Type B pancreatic cell (in vitro differentiated cells): ENCODE measurements at regions not wholly inside any gene's neighbourhood (a gene's known extent, or its start where the extent isn't known, plus 50 kb on each side); places are given as distances from the start of the nearest gene placed in this dataset.

ENCODE experiments used
- DNase-seq: peaks from one replicate; pipeline ENCODE4 v3.0.0; 2021; ENCODE audit warnings: mixed read lengths; ENCODE audit not compliant: unreplicated experiment; ENCODE audit errors: extremely low spot score
- H3K27ac Mint-ChIP-seq: 2 replicates; pipeline ENCODE4 v1.8.0; 2021; ENCODE audit warnings: mild to moderate bottlenecking, mixed read lengths
- H3K27me3 Mint-ChIP-seq: 2 replicates; pipeline ENCODE4 v1.8.0; 2021; ENCODE audit warnings: mixed read lengths
- H3K36me3 Mint-ChIP-seq: 2 replicates; pipeline ENCODE4 v1.8.0; 2021; ENCODE audit warnings: mixed read lengths
- H3K4me1 Mint-ChIP-seq: one replicate; pipeline ENCODE4 v1.8.0; 2021; ENCODE audit warnings: mixed read lengths; ENCODE audit not compliant: unreplicated experiment
- H3K4me3 Mint-ChIP-seq: 2 replicates; pipeline ENCODE4 v1.8.0; 2021; ENCODE audit warnings: mild to moderate bottlenecking, mixed read lengths
- H3K9me3 Mint-ChIP-seq: 2 replicates; pipeline ENCODE4 v1.8.0; 2021; ENCODE audit warnings: mixed read lengths
- TF ChIP-seq, protein P1 (sequence below): fragments of 200-600 bp; sonication (generic); conservative IDR thresholded peaks from 2 replicates; pipeline ENCODE4 v1.5.0; 2021; ENCODE audit warnings: antibody characterized with exemption, mild to moderate bottlenecking

DNA sequence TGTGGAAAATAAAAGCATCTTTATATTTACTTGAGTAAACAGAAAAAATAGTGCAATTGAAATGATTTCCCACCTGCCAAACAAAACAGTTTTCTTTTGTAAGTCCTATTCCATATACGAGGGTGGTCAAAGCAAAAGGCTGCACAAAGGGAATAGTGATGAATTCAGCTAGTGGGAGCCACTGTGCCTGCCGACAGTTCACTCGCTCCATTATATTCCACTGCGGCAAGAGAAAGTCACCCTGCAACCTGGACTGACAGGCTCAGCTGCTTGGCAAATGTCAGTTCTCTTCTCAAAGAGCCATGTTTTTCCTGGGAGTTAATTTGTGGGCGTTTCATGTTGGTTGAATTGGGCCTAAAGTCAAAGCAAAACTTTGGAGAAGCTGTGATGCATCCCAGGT is 145.4 kb downstream of the LMO4 start:
- no peaks in the 10 kb centered on the region for H3K9me3 Mint-ChIP-seq
- no peak for DNase-seq
- no peaks in the 10 kb centered on the region for H3K27me3 Mint-ChIP-seq
- peak overlapping the region; percentile 1 for H3K27ac Mint-ChIP-seq
- H3K4me3 Mint-ChIP-seq = no peak overlapping the region
- no peaks in the 10 kb centered on the region for H3K36me3 Mint-ChIP-seq
- TF ChIP-seq, protein P1, sequence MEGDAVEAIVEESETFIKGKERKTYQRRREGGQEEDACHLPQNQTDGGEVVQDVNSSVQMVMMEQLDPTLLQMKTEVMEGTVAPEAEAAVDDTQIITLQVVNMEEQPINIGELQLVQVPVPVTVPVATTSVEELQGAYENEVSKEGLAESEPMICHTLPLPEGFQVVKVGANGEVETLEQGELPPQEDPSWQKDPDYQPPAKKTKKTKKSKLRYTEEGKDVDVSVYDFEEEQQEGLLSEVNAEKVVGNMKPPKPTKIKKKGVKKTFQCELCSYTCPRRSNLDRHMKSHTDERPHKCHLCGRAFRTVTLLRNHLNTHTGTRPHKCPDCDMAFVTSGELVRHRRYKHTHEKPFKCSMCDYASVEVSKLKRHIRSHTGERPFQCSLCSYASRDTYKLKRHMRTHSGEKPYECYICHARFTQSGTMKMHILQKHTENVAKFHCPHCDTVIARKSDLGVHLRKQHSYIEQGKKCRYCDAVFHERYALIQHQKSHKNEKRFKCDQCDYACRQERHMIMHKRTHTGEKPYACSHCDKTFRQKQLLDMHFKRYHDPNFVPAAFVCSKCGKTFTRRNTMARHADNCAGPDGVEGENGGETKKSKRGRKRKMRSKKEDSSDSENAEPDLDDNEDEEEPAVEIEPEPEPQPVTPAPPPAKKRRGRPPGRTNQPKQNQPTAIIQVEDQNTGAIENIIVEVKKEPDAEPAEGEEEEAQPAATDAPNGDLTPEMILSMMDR = no peak
- no peaks in the 10 kb centered on the region for H3K4me1 Mint-ChIP-seq

DNA sequence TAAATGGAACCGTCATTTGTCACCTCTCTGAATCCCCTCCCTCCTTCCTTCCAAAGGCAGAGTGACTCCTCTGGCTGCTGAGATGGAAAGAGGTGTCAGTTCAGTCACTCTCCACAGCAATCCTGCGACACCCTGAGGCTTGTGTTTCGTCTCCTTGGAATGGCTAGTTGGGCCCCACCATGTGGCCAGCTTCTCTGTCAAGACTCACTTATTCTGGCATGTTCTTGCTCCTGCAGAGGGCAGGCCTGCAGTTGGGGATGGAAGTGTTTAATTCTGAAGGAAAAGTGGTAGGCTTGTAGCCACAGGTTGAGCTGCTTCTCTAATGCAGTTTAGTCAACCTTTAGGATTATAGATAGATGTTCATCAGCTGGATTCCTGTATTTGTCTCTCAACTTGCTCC is 149.6 kb downstream of the LMO4 start:
- Mint-ChIP-seq H3K4me3 (no peak overlapping the region), H3K9me3 (no peaks in the 10 kb centered on the region), H3K27me3 (no peaks in the 10 kb centered on the region), H3K27ac (no peak overlapping the region), H3K4me1 (no peaks in the 10 kb centered on the region), H3K36me3 (no peaks in the 10 kb centered on the region)
- TF ChIP-seq, protein P1 = no peak
- no peak for DNase-seq

DNA sequence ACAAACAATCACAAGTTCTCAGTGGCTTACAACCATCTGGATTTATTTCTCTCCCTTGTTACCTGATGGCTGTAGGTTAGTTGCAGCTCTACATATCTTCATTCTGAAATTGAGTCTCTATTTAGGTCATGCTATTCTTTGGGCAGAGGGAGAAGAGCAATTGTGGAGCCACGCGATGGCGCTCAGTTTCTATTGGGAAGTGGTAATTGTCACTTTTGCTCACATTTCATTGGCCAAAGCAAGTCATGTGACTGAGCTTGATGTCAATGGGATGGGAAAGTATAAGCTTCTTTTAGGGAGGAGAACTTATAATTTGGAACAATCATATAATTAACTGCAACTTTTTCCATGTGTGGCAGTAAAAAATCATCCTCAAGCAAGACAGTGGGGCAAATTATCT is 166.5 kb downstream of the LMO4 start:
- DNase-seq = no peak
- peaks cover 6% of the 10 kb centered on the region for H3K4me1 Mint-ChIP-seq

DNA sequence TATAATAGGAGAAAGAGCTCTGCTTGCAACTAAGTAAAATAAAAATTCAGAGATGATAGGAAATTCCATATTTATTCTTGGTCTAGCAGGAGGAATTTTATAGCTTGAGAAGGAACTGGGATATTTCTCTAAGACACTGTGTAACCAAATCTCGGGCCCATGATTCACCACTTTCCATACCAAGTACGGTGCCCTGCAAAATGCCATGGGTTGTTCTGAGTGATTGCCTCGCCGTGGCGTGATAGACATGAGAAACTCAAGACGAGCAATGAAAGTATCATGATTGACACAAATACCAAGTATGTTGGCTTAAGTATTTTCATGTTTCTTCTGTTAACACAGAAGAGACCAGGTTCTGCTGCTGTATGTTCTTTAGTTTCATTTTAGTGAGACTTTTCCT is 167.2 kb downstream of the LMO4 start:
- DNase-seq = no peak
- TF ChIP-seq, protein P1 = no peak
- Mint-ChIP-seq H3K27ac (no peak overlapping the region), H3K4me1 (peaks cover 6% of the 10 kb centered on the region), H3K27me3 (no peaks in the 10 kb centered on the region), H3K36me3 (no peaks in the 10 kb centered on the region), H3K4me3 (no peak overlapping the region), H3K9me3 (no peaks in the 10 kb centered on the region)

More for the DNA sequence above, 166.5 kb downstream of the LMO4 start:
- no peaks in the 10 kb centered on the region for H3K36me3 Mint-ChIP-seq
- H3K27me3 Mint-ChIP-seq = no peaks in the 10 kb centered on the region
- no peak overlapping the region for H3K27ac Mint-ChIP-seq
- H3K9me3 Mint-ChIP-seq = no peaks in the 10 kb centered on the region
- no peak overlapping the region for H3K4me3 Mint-ChIP-seq
- TF ChIP-seq, protein P1 = no peak

DNA sequence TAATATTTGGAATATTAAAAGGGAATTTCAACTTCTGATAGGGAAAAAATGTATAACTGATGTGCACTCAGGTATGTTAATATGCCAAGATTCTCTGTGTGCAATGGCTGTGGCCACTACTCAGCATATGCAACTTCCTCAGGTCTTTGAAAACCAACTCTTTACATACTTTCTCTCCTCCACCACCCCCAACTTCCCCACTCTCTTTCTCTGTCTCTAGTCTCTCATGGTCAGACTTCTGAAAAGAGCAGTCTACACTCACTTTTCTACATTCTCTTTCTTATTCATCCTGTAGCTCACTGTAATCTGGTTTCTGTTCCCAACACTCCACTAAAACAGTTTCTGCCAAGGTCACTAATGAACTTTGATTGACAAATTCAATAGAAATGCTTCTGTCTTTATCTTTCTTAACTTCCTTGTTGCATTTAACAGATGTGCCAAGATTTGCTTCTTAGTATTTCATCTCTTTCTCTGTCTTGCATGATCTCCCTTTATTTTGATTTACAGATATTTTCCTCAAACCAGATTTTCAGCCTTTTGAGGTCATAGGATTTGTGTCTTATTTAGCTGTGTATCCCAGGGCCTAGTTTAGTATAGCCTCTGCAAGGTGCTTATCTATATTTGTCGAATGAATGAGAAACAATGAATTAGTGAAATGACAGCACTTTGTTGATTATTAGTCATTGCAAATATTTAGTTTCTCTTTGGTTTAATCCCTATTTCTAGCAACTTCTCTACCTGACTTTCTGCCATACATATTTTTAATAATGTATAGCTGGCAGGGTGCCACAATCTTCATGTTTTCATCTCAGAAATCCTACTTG is 168.9 kb downstream of the LMO4 start:
- Mint-ChIP-seq H3K4me1 (peaks cover 6% of the 10 kb centered on the region), H3K4me3 (peak overlapping the region; percentile 16), H3K36me3 (no peaks in the 10 kb centered on the region), H3K9me3 (no peaks in the 10 kb centered on the region), H3K27me3 (no peaks in the 10 kb centered on the region), H3K27ac (peak overlapping the region; percentile 70)
- TF ChIP-seq, protein P1 = no peak
- DNase-seq = no peak
